GM12878 (cell line): ENCODE measurements at regions not wholly inside any gene's neighbourhood (a gene's known extent, or its start where the extent isn't known, plus 50 kb on each side); places are given as distances from the start of the nearest gene placed in this dataset.
A peak's percentile ranks its signal among the peaks of the same experiment; 100 is the strongest.

Source experiments
- ATAC-seq: fragments of 200-7000 bp; cut with Tn5 transposase; 3 replicates; pipeline ENCODE4 v1.9.1; 2020; ENCODE audit warnings: mild to moderate bottlenecking, moderate library complexity
- BruUV-seq: library from RNA; stranded (reverse); fragments of 400-500 nt; replicated peaks from 2 replicates; lab custom pipeline; 2021; lab: Mats Ljungman, UMichigan
- CTCF ChIA-PET: fragments of 300-600 bp; sonication (Branson Sonifier 250); formaldehyde crosslinking; extraction: SDS; loops from one replicate; lab custom pipeline; 2021; ENCODE audit warnings: inconsistent platforms; lab: Yijun Ruan, JAX
- POLR2A ChIA-PET: fragments of 350-600 bp; formaldehyde crosslinking; extraction: SDS; loops from one replicate; lab custom pipeline; 2021; ENCODE audit warnings: inconsistent platforms; lab: Charles Lee
- RAD21 ChIA-PET: fragments of 300-600 bp; sonication (Branson Sonifier 250); formaldehyde crosslinking; loops from one replicate; lab custom pipeline; 2023; ENCODE audit warnings: antibody characterized with exemption; ENCODE audit not compliant: unreplicated experiment; lab: Charles Lee
- SMC1A ChIA-PET: fragments of 300-600 bp; sonication (Branson Sonifier 250); formaldehyde crosslinking; loops from one replicate; lab custom pipeline; 2023; ENCODE audit not compliant: unreplicated experiment, uncharacterized antibody; lab: Charles Lee
- DNase-seq: peaks from one replicate; pipeline ENCODE4 v3.0.0-alpha.2; 2011; ENCODE audit warnings: low read depth, low spot score
- FAIRE-seq: peaks from 3 replicates; lab custom pipeline; 2011; peaks lifted over from hg19 to GRCh38; lab: Jason Lieb, UNC
- H2AFZ ChIP-seq: 2 replicates; pipeline ENCODE4 v1.6.0; 2011; ENCODE audit warnings: low read depth, low read length, control low read depth; ENCODE audit not compliant: control insufficient read depth
- H3K27ac ChIP-seq: 2 replicates; pipeline ENCODE4 v1.5.1; 2011; ENCODE audit warnings: control low read depth; ENCODE audit not compliant: control insufficient read depth, insufficient read depth
- H3K27me3 ChIP-seq, 2 experiments: replicated peaks in 1 of 2; 2 replicates each; pipeline versions ENCODE4 v1.6.0 to v1.6.1; 2011; ENCODE audit warnings: low read length in 1 of 2; ENCODE audit not compliant: control insufficient read depth in 2 of 2, insufficient read depth in 2 of 2
- H3K36me3 ChIP-seq, 2 experiments: 2 replicates each; pipeline ENCODE4 v1.5.1; 2011; ENCODE audit warnings: low read length in 1 of 2; ENCODE audit not compliant: control insufficient read depth in 2 of 2, insufficient read depth in 2 of 2
- H3K4me1 ChIP-seq: 2 replicates; pipeline ENCODE4 v1.6.1; 2011; ENCODE audit warnings: mild to moderate bottlenecking, low read length, moderate library complexity, mixed read lengths; ENCODE audit not compliant: control insufficient read depth, insufficient read depth
- H3K4me2 ChIP-seq: 2 replicates; pipeline ENCODE4 v1.6.0; 2011; ENCODE audit warnings: control low read depth; ENCODE audit not compliant: control insufficient read depth, insufficient read depth
- H3K4me3 ChIP-seq: fragments of 200-600 bp; sonication (generic); 2 replicates; pipeline ENCODE4 v1.5.1; 2016
- H3K79me2 ChIP-seq: 2 replicates; pipeline ENCODE4 v1.6.0; 2011; ENCODE audit warnings: low read length; ENCODE audit not compliant: control insufficient read depth, insufficient read depth
- H3K9ac ChIP-seq: 2 replicates; pipeline ENCODE4 v1.8.0; 2011; ENCODE audit warnings: low read length, control low read depth, mixed read lengths; ENCODE audit not compliant: control insufficient read depth, insufficient read depth
- H3K9me3 ChIP-seq: replicated peaks from 3 replicates; pipeline ENCODE4 v1.5.1; 2011; ENCODE audit warnings: mild to moderate bottlenecking, low read length; ENCODE audit not compliant: control insufficient read depth, insufficient read depth
- H4K20me1 ChIP-seq: 2 replicates; pipeline ENCODE4 v1.6.0; 2011; ENCODE audit not compliant: control insufficient read depth, insufficient read depth
- BCL3 ChIP-seq: IDR thresholded peaks from 2 replicates; pipeline ENCODE4 v1.6.1; 2011; ENCODE audit warnings: borderline replicate concordance, low read depth, mild to moderate bottlenecking, moderate library complexity, low read length; ENCODE audit not compliant: insufficient read depth, poor library complexity, severe bottlenecking
- ETV6 ChIP-seq, 2 experiments: fragments of 450-650 bp in 1 of 2; IDR thresholded peaks in 1 of 2; conservative IDR thresholded peaks in 1 of 2; 2 replicates each; pipeline ENCODE4 v1.6.1; 2014; ENCODE audit warnings: antibody characterized with exemption in 1 of 2, borderline replicate concordance in 1 of 2, low read depth in 1 of 2, mild to moderate bottlenecking in 1 of 2, moderate library complexity in 1 of 2
- KLF5 ChIP-seq: fragments of 450-650 bp; IDR thresholded peaks from 2 replicates; pipeline ENCODE4 v1.6.1; 2014; ENCODE audit warnings: mild to moderate bottlenecking; ENCODE audit not compliant: partially characterized antibody
- MYC ChIP-seq: IDR thresholded peaks from 2 replicates; pipeline ENCODE4 v1.6.1; 2011; ENCODE audit warnings: mild to moderate bottlenecking, low read length, moderate library complexity, inconsistent platforms; ENCODE audit not compliant: insufficient read depth, insufficient replicate concordance, insufficient read length, severe bottlenecking
- PRDM15 ChIP-seq: fragments of 450-650 bp; formaldehyde crosslinking; IDR thresholded peaks from 2 replicates; pipeline ENCODE4 v1.4.0; 2020; ENCODE audit warnings: mild to moderate bottlenecking, moderate library complexity
- ZNF592 ChIP-seq: fragments of 450-650 bp; IDR thresholded peaks from 2 replicates; pipeline ENCODE4 v1.6.1; 2017; ENCODE audit warnings: mild to moderate bottlenecking, moderate library complexity
- WGBS: methylation state at CpG from one replicate; pipeline ENCODE4 v1.1.6; 2016; ENCODE audit warnings: low lambda C conversion rate; ENCODE audit not compliant: insufficient replicate concordance, insufficient coverage; ENCODE audit errors: missing lambda C conversion rate; 5-methylcytosine and 5-hydroxymethylcytosine counted together
- in situ Hi-C: fragments of 300-500 bp; cut with MboI; formaldehyde crosslinking; loops from 9 replicates; pipeline ENCODE4 v1.14.3; 2018; ENCODE audit warnings: mixed read lengths
- intact Hi-C: fragments of 100-400 bp; cut with micrococcal nuclease; formaldehyde crosslinking; loops from one replicate; pipeline ENCODE4 v1.14.2; 2022; ENCODE audit not compliant: unreplicated experiment
- TF ChIP-seq, protein P1 (sequence below): fragments of 450-650 bp; IDR thresholded peaks from 2 replicates; pipeline ENCODE4 v1.6.1; 2017; ENCODE audit warnings: mild to moderate bottlenecking, moderate library complexity

- Histone ChIP-seq H3K9me3 (no peaks in the 10 kb centered on the region), H3K36me3 (no peaks in the 10 kb centered on the region), H3K4me3 (no peak overlapping the region), H2AFZ (no peak overlapping the region), H3K79me2 (no peaks in the 10 kb centered on the region), H3K4me1 (peaks cover 7% of the 10 kb centered on the region), H3K9ac (no peak overlapping the region), H3K27me3 (no peaks in the 10 kb centered on the region), H3K4me2 (no peak overlapping the region), H4K20me1 (no peaks in the 10 kb centered on the region), H3K27ac (no peak overlapping the region)
- intact Hi-C loops: no loop called here
- FAIRE-seq: no peak
- no TSS peak for BruUV-seq
- ChIA-PET CTCF (no interaction called here), RAD21 (no interaction called here), SMC1A (interaction anchor here (1.2 kb wide), 1 partner anchor 34 kb away, joined by 3 read pairs; no protein-coding TSS in a partner anchor), POLR2A (interaction anchor here (0.5 to 1.2 kb wide), 2 partner anchors 9 to 39 kb away, joined by 5 read pairs; no protein-coding TSS in a partner anchor)
- TF ChIP-seq BCL3: no peak
- TF ChIP-seq ZNF592: peak; percentile 97
- TF ChIP-seq KLF5: no peak
- peak; percentile 16; the same call in 1 of the 2 replicates for TF ChIP-seq PRDM15 (CRISPR knock-in tag)
- TF ChIP-seq ETV6 (conservative IDR thresholded peaks at IDR 0.05 in 1 of 2, IDR thresholded peaks at IDR 0.05 in 1 of 2; ENCODE audit: borderline replicate concordance in 1 of 2, low read depth in 1 of 2): no peak
- TF ChIP-seq, protein P1, sequence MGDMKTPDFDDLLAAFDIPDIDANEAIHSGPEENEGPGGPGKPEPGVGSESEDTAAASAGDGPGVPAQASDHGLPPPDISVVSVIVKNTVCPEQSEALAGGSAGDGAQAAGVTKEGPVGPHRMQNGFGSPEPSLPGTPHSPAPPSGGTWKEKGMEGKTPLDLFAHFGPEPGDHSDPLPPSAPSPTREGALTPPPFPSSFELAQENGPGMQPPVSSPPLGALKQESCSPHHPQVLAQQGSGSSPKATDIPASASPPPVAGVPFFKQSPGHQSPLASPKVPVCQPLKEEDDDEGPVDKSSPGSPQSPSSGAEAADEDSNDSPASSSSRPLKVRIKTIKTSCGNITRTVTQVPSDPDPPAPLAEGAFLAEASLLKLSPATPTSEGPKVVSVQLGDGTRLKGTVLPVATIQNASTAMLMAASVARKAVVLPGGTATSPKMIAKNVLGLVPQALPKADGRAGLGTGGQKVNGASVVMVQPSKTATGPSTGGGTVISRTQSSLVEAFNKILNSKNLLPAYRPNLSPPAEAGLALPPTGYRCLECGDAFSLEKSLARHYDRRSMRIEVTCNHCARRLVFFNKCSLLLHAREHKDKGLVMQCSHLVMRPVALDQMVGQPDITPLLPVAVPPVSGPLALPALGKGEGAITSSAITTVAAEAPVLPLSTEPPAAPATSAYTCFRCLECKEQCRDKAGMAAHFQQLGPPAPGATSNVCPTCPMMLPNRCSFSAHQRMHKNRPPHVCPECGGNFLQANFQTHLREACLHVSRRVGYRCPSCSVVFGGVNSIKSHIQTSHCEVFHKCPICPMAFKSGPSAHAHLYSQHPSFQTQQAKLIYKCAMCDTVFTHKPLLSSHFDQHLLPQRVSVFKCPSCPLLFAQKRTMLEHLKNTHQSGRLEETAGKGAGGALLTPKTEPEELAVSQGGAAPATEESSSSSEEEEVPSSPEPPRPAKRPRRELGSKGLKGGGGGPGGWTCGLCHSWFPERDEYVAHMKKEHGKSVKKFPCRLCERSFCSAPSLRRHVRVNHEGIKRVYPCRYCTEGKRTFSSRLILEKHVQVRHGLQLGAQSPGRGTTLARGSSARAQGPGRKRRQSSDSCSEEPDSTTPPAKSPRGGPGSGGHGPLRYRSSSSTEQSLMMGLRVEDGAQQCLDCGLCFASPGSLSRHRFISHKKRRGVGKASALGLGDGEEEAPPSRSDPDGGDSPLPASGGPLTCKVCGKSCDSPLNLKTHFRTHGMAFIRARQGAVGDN: peak; percentile 95
- no peak for TF ChIP-seq MYC
- ATAC-seq: no peak
- in situ Hi-C loops: no loop called here
- no peak for DNase-seq
- 5% methylated on average over 3 of the region's 3 CpGs for WGBS
These were observed 234.1 kb upstream of the ID2 start for GRCh38 chr2:8447610-8448221.
